Astrocyte of the spinal cord (primary cell): ENCODE measurements at regions not wholly inside any gene's neighbourhood (a gene's known extent, or its start where the extent isn't known, plus 50 kb on each side); places are given as distances from the start of the nearest gene placed in this dataset.

ENCODE experiments used
- DNase-seq: peaks from one replicate; pipeline ENCODE4 v3.0.0; 2011; ENCODE audit warnings: low read depth, low spot score
- H3K4me3 ChIP-seq: 2 replicates; pipeline ENCODE4 v1.5.1; 2011; ENCODE audit warnings: low read depth, mild to moderate bottlenecking, low read length, moderate library complexity
- CTCF ChIP-seq: IDR thresholded peaks from 2 replicates; pipeline ENCODE4 v1.5.1; 2012; ENCODE audit warnings: low read depth, mild to moderate bottlenecking, low read length, inconsistent platforms
- in situ Hi-C: cut with HindIII; loops from 2 replicates; pipeline ENCODE4 v1.10.0; 2017; ENCODE audit warnings: low sequenced_read_pairs

GRCh38 chr4:16969696-16970135 is 71.3 kb upstream of the LDB2 start:
- TF ChIP-seq CTCF = no peak
- DNase-seq = peak; percentile 22
- in situ Hi-C loops = no loop called here
- no peak overlapping the region for H3K4me3 ChIP-seq

- DNase-seq = peak; percentile 1
- no peak for TF ChIP-seq CTCF
- no peak overlapping the region for H3K4me3 ChIP-seq
- in situ Hi-C loops = no loop called here
Measured at GRCh38 chr4:16967722-16968121, 69.3 kb upstream of the LDB2 start.

GRCh38 chr4:16959305-16959704 is 60.9 kb upstream of the LDB2 start:
- TF ChIP-seq CTCF = no peak
- DNase-seq = no peak
- no peak overlapping the region for H3K4me3 ChIP-seq
- in situ Hi-C loops = no loop called here

GRCh38 chr4:16952896-16953630 is 54.6 kb upstream of the LDB2 start:
- H3K4me3 ChIP-seq = peak overlapping the region; percentile 6
- in situ Hi-C loops = no loop called here
- TF ChIP-seq CTCF = no peak
- peak; percentile 5 for DNase-seq

- peak; percentile 7 for DNase-seq
- H3K4me3 ChIP-seq = peak overlapping the region; percentile 6
- in situ Hi-C loops = no loop called here
- no peak for TF ChIP-seq CTCF
Measured at GRCh38 chr4:16952462-16952871, 54.0 kb upstream of the LDB2 start.
